ENCODE measurements at regions not wholly inside any gene's neighbourhood (a gene's known extent, or its start where the extent isn't known, plus 50 kb on each side); places are given as distances from the start of the nearest gene placed in this dataset.

DNA sequence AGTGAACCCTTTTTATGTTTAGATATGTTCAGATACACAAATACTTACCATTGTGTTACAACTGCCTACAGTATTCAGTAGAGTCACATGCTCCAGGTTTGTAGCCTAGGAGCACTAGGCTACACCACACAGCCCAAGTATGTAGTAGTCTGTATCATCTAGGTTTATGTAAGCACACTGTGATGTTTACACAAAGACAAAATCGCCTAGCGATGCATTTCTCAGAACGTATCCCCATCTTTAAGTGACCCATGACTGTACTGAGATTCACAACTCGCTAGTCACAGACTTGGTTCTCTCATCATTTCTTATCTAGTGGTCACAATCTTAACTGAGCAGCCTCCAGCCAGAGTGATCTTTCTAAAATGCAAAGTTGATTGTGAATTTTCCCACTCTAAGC lies 119.2 kb downstream of the RASSF10 start:
- no peak for TF ChIP-seq ZNF335 (tag by site-specific recombination; conservative IDR thresholded peaks at IDR 0.05)
- TF ChIP-seq ZNF560 (tag by site-specific recombination; IDR thresholded peaks at IDR 0.05; ENCODE audit: borderline replicate concordance), result no peak
- TF ChIP-seq IKZF3 (tag by site-specific recombination; IDR thresholded peaks at IDR 0.05), result no peak
- no peak for TF ChIP-seq GLIS1 (tag by site-specific recombination; IDR thresholded peaks at IDR 0.05)
- TF ChIP-seq ZNF571 (tag by site-specific recombination; IDR thresholded peaks at IDR 0.05), result no peak
- TF ChIP-seq ZSCAN23 (tag by site-specific recombination; IDR thresholded peaks at IDR 0.05), result no peak
- no peak for TF ChIP-seq ZNF544 (tag by site-specific recombination; IDR thresholded peaks at IDR 0.05)
- TF ChIP-seq ZBTB20 (tag by site-specific recombination; IDR thresholded peaks at IDR 0.05), result no peak
- TF ChIP-seq, protein P1, sequence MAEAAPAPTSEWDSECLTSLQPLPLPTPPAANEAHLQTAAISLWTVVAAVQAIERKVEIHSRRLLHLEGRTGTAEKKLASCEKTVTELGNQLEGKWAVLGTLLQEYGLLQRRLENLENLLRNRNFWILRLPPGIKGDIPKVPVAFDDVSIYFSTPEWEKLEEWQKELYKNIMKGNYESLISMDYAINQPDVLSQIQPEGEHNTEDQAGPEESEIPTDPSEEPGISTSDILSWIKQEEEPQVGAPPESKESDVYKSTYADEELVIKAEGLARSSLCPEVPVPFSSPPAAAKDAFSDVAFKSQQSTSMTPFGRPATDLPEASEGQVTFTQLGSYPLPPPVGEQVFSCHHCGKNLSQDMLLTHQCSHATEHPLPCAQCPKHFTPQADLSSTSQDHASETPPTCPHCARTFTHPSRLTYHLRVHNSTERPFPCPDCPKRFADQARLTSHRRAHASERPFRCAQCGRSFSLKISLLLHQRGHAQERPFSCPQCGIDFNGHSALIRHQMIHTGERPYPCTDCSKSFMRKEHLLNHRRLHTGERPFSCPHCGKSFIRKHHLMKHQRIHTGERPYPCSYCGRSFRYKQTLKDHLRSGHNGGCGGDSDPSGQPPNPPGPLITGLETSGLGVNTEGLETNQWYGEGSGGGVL (tag by site-specific recombination; IDR thresholded peaks at IDR 0.05), result no peak
- Histone ChIP-seq H3K27ac (ENCODE audit: extremely low read depth, low read depth, low read length) (no peak overlapping the region), H3K36me3 (ENCODE audit: control insufficient read depth in 2 of 2, insufficient read depth in 1 of 2, low read length in 2 of 2) (no peaks in the 10 kb centered on the region), H3K4me1 (ENCODE audit: control insufficient read depth, insufficient read depth, low read length) (no peaks in the 10 kb centered on the region), H3K4me3 (ENCODE audit: low read depth, low read length) (no peak overlapping the region), H3K9me3 (ENCODE audit: control insufficient read depth, insufficient read depth, low read depth, low read length) (no peaks in the 10 kb centered on the region)
- ChIA-PET CTCF (interaction anchor here (1.1 kb wide), 1 partner anchor 8 kb away, joined by 3 read pairs; no protein-coding TSS in a partner anchor), POLR2A (no interaction called here)

DNA sequence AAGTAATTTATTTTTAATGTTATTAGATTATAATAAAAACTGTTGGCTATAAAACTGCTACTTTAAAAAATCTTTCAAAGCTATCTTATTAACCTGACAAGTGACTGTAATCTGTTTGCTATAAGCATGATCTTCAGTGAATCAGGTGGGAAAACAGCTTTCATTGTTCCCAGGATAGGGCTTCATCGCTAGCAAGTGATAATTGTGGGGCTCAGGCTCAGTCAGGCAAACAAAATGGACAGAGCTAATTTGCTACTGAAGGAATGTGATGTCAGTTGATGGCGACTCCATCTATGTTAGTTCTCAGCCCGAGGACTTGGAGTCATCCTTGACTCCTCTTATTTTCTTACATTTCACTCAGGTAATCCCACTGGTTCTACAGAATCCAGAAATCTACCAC lies 125.0 kb downstream of the RASSF10 start:
- H3K36me3 ChIP-seq (ENCODE audit: control insufficient read depth in 2 of 2, insufficient read depth in 1 of 2, low read length in 2 of 2), result no peaks in the 10 kb centered on the region
- no peaks in the 10 kb centered on the region for H3K4me1 ChIP-seq (ENCODE audit: control insufficient read depth, insufficient read depth, low read length)
- no peak overlapping the region for H3K27ac ChIP-seq (ENCODE audit: extremely low read depth, low read depth, low read length)
- no peaks in the 10 kb centered on the region for H3K9me3 ChIP-seq (ENCODE audit: control insufficient read depth, insufficient read depth, low read depth, low read length)
- POLR2A ChIA-PET, result no interaction called here
- CTCF ChIA-PET, result interaction anchor here (0.6 kb wide), 1 partner anchor 240 kb away, joined by 5 read pairs; no protein-coding TSS in a partner anchor
- no peak for TF ChIP-seq ZNF10 (tag by site-specific recombination; IDR thresholded peaks at IDR 0.05)
- TF ChIP-seq, protein P2, sequence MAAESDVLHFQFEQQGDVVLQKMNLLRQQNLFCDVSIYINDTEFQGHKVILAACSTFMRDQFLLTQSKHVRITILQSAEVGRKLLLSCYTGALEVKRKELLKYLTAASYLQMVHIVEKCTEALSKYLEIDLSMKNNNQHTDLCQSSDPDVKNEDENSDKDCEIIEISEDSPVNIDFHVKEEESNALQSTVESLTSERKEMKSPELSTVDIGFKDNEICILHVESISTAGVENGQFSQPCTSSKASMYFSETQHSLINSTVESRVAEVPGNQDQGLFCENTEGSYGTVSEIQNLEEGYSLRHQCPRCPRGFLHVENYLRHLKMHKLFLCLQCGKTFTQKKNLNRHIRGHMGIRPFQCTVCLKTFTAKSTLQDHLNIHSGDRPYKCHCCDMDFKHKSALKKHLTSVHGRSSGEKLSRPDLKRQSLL (tag by site-specific recombination; IDR thresholded peaks at IDR 0.05), result no peak
- TF ChIP-seq ZBTB48 (tag by site-specific recombination; IDR thresholded peaks at IDR 0.05), result no peak
- no peak for TF ChIP-seq SP2 (tag by site-specific recombination; IDR thresholded peaks at IDR 0.05)
- TF ChIP-seq, protein P3, sequence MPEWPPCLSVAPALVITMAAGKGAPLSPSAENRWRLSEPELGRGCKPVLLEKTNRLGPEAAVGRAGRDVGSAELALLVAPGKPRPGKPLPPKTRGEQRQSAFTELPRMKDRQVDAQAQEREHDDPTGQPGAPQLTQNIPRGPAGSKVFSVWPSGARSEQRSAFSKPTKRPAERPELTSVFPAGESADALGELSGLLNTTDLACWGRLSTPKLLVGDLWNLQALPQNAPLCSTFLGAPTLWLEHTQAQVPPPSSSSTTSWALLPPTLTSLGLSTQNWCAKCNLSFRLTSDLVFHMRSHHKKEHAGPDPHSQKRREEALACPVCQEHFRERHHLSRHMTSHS (tag by site-specific recombination; IDR thresholded peaks at IDR 0.05), result no peak
- TF ChIP-seq ZNF747 (tag by site-specific recombination; IDR thresholded peaks at IDR 0.05), result no peak
- TF ChIP-seq, protein P4, sequence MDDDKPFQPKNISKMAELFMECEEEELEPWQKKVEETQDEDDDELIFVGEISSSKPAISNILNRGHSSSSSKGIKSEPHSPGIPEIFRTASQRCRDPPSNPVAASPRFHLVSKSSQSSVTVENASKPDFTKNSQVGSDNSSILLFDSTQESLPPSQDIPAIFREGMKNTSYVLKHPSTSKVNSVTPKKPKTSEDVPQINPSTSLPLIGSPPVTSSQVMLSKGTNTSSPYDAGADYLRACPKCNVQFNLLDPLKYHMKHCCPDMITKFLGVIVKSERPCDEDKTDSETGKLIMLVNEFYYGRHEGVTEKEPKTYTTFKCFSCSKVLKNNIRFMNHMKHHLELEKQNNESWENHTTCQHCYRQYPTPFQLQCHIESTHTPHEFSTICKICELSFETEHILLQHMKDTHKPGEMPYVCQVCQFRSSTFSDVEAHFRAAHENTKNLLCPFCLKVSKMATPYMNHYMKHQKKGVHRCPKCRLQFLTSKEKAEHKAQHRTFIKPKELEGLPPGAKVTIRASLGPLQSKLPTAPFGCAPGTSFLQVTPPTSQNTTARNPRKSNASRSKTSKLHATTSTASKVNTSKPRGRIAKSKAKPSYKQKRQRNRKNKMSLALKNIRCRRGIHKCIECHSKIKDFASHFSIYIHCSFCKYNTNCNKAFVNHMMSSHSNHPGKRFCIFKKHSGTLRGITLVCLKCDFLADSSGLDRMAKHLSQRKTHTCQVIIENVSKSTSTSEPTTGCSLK (tag by site-specific recombination; IDR thresholded peaks at IDR 0.05), result no peak
- no peak overlapping the region for H3K4me3 ChIP-seq (ENCODE audit: low read depth, low read length)

DNA sequence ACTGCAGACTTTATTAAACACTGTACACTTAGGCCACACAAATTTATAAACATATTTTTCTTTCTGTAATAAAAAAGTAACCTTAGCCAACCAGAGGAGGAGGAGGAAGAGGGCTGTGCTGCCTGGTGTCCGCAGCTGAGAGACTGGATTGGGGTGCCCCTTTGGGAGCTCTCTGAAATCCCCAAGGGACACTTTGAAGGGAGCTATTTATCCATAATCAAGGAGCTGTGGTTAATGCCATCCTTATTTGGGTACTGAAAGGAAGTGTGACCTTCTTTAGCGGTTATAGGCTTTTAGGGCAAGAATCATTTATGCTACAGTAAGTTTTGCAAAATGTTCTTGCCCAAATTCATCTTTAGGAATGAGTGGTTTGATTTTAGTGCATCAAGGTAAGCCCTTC lies 125.8 kb downstream of the RASSF10 start:
- ChIA-PET CTCF (no interaction called here), POLR2A (no interaction called here)
- Histone ChIP-seq H3K27ac (ENCODE audit: extremely low read depth, low read depth, low read length) (no peak overlapping the region), H3K9me3 (ENCODE audit: control insufficient read depth, insufficient read depth, low read depth, low read length) (no peaks in the 10 kb centered on the region), H3K36me3 (ENCODE audit: control insufficient read depth in 2 of 2, insufficient read depth in 1 of 2, low read length in 2 of 2) (no peaks in the 10 kb centered on the region), H3K4me1 (ENCODE audit: control insufficient read depth, insufficient read depth, low read length) (no peaks in the 10 kb centered on the region), H3K4me3 (ENCODE audit: low read depth, low read length) (no peak overlapping the region)
- TF ChIP-seq ZNF76 (tag by site-specific recombination; IDR thresholded peaks at IDR 0.05; ENCODE audit: borderline replicate concordance, low read depth), result no peak
- no peak for TF ChIP-seq ZNF335 (tag by site-specific recombination; conservative IDR thresholded peaks at IDR 0.05)
- no peak for TF ChIP-seq ZNF311 (tag by site-specific recombination; IDR thresholded peaks at IDR 0.05; ENCODE audit: borderline replicate concordance)
- TF ChIP-seq, protein P5, sequence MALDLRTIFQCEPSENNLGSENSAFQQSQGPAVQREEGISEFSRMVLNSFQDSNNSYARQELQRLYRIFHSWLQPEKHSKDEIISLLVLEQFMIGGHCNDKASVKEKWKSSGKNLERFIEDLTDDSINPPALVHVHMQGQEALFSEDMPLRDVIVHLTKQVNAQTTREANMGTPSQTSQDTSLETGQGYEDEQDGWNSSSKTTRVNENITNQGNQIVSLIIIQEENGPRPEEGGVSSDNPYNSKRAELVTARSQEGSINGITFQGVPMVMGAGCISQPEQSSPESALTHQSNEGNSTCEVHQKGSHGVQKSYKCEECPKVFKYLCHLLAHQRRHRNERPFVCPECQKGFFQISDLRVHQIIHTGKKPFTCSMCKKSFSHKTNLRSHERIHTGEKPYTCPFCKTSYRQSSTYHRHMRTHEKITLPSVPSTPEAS (tag by site-specific recombination; IDR thresholded peaks at IDR 0.05), result no peak
- TF ChIP-seq, protein P6, sequence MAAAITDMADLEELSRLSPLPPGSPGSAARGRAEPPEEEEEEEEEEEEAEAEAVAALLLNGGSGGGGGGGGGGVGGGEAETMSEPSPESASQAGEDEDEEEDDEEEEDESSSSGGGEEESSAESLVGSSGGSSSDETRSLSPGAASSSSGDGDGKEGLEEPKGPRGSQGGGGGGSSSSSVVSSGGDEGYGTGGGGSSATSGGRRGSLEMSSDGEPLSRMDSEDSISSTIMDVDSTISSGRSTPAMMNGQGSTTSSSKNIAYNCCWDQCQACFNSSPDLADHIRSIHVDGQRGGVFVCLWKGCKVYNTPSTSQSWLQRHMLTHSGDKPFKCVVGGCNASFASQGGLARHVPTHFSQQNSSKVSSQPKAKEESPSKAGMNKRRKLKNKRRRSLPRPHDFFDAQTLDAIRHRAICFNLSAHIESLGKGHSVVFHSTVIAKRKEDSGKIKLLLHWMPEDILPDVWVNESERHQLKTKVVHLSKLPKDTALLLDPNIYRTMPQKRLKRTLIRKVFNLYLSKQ (tag by site-specific recombination; IDR thresholded peaks at IDR 0.05; ENCODE audit: borderline replicate concordance), result no peak
- TF ChIP-seq ZNF791 (tag by site-specific recombination; IDR thresholded peaks at IDR 0.05), result no peak

All from HEK293 (cell line).